HL-60 (cell line): ENCODE measurements at regions not wholly inside any gene's neighbourhood (a gene's known extent, or its start where the extent isn't known, plus 50 kb on each side); places are given as distances from the start of the nearest gene placed in this dataset.

Experiments
- DNase-seq, 2 experiments: peaks; one replicate each; pipeline ENCODE4 v3.0.0-alpha.2; 2010 to 2020; ENCODE audit warnings: low read depth in 1 of 2, low spot score in 1 of 2
- H3K27ac ChIP-seq: fragments of 250-450 bp; sonication (Bioruptor Pico); replicated peaks from 2 replicates; pipeline ENCODE4 v1.5.1; 2020; ENCODE audit warnings: mild to moderate bottlenecking, moderate library complexity
- H3K27me3 ChIP-seq: fragments of 250-450 bp; sonication (Bioruptor Pico); 2 replicates; pipeline ENCODE4 v1.5.1; 2021; ENCODE audit warnings: mild to moderate bottlenecking, moderate library complexity; ENCODE audit not compliant: insufficient read depth, poor library complexity, severe bottlenecking
- H3K4me3 ChIP-seq: replicated peaks from 2 replicates; pipeline ENCODE4 v1.5.1; 2011; ENCODE audit warnings: mild to moderate bottlenecking, control low read depth, low read length; ENCODE audit not compliant: insufficient read depth
- GABPA ChIP-seq: IDR thresholded peaks from 2 replicates; pipeline ENCODE4 v1.6.1; 2012; ENCODE audit warnings: low read depth
- POLR2AphosphoS5 ChIP-seq: IDR thresholded peaks from 2 replicates; pipeline ENCODE4 v1.6.1; 2012; ENCODE audit warnings: low read depth
- REST ChIP-seq: IDR thresholded peaks from 2 replicates; pipeline ENCODE4 v1.6.1; 2012; ENCODE audit warnings: low read depth; ENCODE audit not compliant: insufficient replicate concordance
- SPI1 ChIP-seq: IDR thresholded peaks from 2 replicates; pipeline ENCODE4 v1.6.1; 2012; ENCODE audit warnings: low read depth, mild to moderate bottlenecking, borderline replicate concordance
- TF ChIP-seq, protein P1 (sequence below): IDR thresholded peaks from one replicate; pipeline ENCODE4 v1.5.1; 2011; ENCODE audit warnings: low read length, control low read depth, inconsistent platforms; ENCODE audit not compliant: insufficient read depth

DNA sequence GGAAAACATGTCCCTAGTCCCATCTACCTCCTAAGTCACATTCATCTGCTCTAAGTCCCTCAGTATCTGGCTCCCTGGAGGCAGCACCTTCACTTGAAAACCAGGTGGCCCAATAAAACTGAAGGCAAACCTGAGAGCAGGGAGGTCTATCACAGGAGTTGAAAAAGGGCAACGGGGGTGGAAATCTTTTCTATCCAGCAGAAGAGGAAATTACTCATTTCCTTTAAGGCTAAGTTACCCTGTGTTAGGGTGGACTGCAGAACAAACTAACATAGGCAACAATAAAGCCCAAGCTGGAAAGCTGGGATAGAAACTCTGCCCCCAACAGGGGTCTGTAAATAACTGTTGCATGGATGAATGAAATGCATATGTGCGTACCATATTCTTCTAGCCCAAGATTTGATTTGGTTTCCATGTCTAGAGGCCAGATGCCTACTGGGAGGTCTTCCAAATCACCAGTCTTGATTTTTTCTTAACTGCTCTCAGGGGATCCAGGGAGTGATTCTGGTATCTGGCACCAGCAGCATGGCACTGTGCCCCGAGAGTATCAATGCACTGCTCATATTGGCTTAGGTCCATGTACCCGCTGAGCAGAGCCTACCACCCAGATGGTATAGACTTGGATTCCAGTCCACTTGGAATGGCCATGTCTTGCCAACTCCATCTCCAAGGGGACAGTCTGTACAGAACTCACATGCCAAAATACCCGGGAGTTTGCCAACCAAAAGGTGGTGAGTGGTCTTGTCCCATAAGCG lies 350.0 kb upstream of the NCAM1 start:
- DNase-seq, result no peak
- Histone ChIP-seq H3K27ac (no peak overlapping the region), H3K4me3 (no peak overlapping the region), H3K27me3 (no peaks in the 10 kb centered on the region)
- TF ChIP-seq, protein P1, sequence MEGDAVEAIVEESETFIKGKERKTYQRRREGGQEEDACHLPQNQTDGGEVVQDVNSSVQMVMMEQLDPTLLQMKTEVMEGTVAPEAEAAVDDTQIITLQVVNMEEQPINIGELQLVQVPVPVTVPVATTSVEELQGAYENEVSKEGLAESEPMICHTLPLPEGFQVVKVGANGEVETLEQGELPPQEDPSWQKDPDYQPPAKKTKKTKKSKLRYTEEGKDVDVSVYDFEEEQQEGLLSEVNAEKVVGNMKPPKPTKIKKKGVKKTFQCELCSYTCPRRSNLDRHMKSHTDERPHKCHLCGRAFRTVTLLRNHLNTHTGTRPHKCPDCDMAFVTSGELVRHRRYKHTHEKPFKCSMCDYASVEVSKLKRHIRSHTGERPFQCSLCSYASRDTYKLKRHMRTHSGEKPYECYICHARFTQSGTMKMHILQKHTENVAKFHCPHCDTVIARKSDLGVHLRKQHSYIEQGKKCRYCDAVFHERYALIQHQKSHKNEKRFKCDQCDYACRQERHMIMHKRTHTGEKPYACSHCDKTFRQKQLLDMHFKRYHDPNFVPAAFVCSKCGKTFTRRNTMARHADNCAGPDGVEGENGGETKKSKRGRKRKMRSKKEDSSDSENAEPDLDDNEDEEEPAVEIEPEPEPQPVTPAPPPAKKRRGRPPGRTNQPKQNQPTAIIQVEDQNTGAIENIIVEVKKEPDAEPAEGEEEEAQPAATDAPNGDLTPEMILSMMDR, result no peak
- no peak for TF ChIP-seq REST
- no peak for TF ChIP-seq POLR2AphosphoS5
- no peak for TF ChIP-seq GABPA
- TF ChIP-seq SPI1, result no peak

GRCh38 chr11:112611771-112612170 lies 349.4 kb upstream of the NCAM1 start:
- Histone ChIP-seq H3K4me3 (no peak overlapping the region), H3K27ac (no peak overlapping the region), H3K27me3 (no peaks in the 10 kb centered on the region)
- no peak for DNase-seq
- TF ChIP-seq GABPA (no peak), POLR2AphosphoS5 (no peak), REST (no peak), SPI1 (no peak)
- TF ChIP-seq, protein P1, result no peak

DNA sequence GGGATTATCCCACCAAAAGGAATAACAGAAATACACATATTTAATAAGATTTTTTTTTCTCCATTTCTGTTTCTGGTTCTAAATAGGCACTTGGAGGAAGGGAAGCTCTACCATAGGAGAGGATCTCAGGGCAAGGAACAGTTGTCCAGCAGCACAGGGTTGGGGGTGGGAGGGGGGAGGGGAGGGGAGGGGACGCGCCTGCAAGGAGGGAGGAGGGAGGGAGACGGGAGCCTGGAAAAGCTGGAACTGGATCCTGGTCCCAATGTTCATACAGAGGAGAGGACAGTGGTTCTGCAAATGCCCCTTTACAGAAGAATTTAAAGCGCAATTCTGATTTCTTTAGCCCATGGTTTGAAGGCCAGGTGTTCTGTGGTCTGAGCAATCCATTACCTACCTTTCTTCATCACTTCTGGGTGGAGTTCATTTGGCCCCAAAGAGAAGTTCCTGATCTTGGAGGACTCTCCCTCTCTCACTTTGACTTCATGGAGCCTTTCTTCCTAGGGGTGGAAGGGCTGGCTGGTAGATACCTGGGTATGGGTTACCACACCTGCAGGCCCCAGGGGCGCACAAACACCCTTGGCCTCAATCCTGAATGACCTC lies 348.9 kb upstream of the NCAM1 start:
- H3K4me3 ChIP-seq, result no peak overlapping the region
- no peak overlapping the region for H3K27ac ChIP-seq
- no peaks in the 10 kb centered on the region for H3K27me3 ChIP-seq
- DNase-seq, result no peak
- TF ChIP-seq SPI1, result no peak
- TF ChIP-seq, protein P1, result no peak
- TF ChIP-seq POLR2AphosphoS5, result no peak
- TF ChIP-seq GABPA, result no peak
- no peak for TF ChIP-seq REST
